ENCODE measurements at regions not wholly inside any gene's neighbourhood (a gene's known extent, or its start where the extent isn't known, plus 50 kb on each side); places are given as distances from the start of the nearest gene placed in this dataset.

DNA sequence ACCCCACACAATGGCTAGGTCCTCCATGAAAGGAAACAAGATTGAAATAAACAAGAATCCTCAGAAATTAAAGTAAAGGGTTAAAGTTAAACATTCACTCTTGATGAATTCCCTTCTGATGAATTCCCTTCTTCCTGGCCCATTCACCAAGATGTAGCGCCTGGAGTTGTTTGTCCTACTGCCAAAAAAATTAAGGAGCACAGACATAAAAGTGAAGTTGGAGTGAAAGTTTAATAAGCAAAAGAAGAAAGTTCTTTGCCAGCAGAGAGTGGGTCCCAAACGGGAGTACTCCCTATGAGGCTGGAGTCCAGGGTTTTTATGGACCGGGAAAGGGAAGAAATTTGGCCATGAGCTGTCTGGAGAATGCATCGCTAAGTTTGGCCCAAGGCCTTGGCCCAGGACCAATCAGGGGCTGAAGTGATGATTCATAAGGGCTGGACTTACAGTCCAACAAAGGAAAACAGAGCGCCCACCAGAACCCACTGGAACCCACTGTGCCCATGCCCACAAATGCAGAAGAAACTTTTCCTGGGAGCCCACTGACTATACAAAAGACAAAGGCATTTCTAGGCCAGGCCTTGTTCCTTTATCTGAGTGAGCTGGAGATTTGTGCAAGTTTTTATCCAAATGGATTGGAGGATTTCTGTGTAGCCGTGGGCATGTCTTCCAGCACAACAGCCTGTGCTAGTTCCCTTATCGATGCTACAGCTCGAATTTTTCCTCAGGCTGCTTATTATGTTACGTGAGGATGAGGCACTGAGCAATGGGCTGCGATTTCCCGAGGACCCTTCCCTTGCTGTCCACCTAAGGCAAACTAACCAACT lies 1561.6 kb downstream of the OTOL1 start:
- no peak for DNase-seq
- in situ Hi-C loops (cut with HindIII; ENCODE audit: low pct_ligation_motif_present, low pct_unique_long_range_greater_than_20kb, low sequenced_read_pairs), result no loop called here

DNA sequence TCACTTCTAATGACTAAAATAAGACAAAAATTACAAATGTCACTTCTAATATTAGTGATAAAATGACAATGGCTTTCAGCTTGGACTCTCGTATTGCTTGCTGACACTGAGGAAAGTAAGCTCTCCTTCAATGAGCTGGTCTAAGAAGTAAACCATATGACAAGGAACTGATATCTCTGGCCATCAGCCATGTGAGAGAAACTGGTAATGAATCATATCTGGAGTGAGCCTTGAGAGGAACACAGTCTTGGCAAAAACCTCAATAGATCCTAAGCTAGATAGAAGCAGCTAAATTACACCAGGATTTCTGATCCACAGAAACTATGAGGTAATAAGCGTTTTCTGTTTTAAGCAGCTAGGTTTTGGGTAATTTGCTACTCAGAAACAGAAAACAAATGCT lies 1575.1 kb downstream of the OTOL1 start:
- in situ Hi-C loops (cut with HindIII; ENCODE audit: low pct_ligation_motif_present, low pct_unique_long_range_greater_than_20kb, low sequenced_read_pairs), result no loop called here
- no peak for DNase-seq
